Common myeloid progenitor, CD34-positive (primary cell): ENCODE measurements at regions not wholly inside any gene's neighbourhood (a gene's known extent, or its start where the extent isn't known, plus 50 kb on each side); places are given as distances from the start of the nearest gene placed in this dataset.
"Not testable (repeated sequence)": the region's sequence is repeated elsewhere in the genome, so short reads cannot be mapped to it uniquely, and the experiment has no call there.

Source experiments
- CTCF ChIA-PET: fragments of 350-600 bp; sonication (Branson Sonifier 250); formaldehyde crosslinking; loops from one replicate; lab custom pipeline; 2021; ENCODE audit warnings: antibody characterized with exemption; lab: Charles Lee
- POLR2A ChIA-PET: fragments of 350-600 bp; sonication (Branson Sonifier 250); formaldehyde crosslinking; loops from one replicate; lab custom pipeline; 2021; ENCODE audit warnings: antibody characterized with exemption; lab: Charles Lee
- DNase-seq, 3 donors: peaks; one replicate each; pipeline versions ENCODE4 v3.0.0 to v3.0.0-alpha.2; 2013
- H3K27ac ChIP-seq, 2 experiments: 1 replicate in 1 of 2; 2 replicates in 1 of 2; pipeline ENCODE4 v1.7.0; 2013; ENCODE audit warnings: inconsistent platforms in 2 of 2, low read length in 2 of 2, mild to moderate bottlenecking in 2 of 2, low read depth in 1 of 2, moderate library complexity in 1 of 2; ENCODE audit not compliant: severe bottlenecking in 2 of 2, insufficient read depth in 1 of 2, poor library complexity in 1 of 2
- H3K27me3 ChIP-seq, 5 experiments: replicated peaks in 2 of 5; 1 replicate in 3 of 5; 2 replicates in 2 of 5; pipeline versions ENCODE4 v1.6.1 to v1.7.0; 2013; ENCODE audit warnings: low read length in 4 of 5, mild to moderate bottlenecking in 2 of 5, moderate library complexity in 2 of 5, inconsistent platforms in 1 of 5; ENCODE audit not compliant: insufficient read depth in 5 of 5, control insufficient read depth in 4 of 5
- H3K36me3 ChIP-seq, 4 experiments: 1 replicate in 2 of 4; 2 replicates in 2 of 4; pipeline versions ENCODE4 v1.6.1 to v1.7.0; 2013; ENCODE audit warnings: low read length in 3 of 4, control low read depth in 1 of 4, mild to moderate bottlenecking in 1 of 4; ENCODE audit not compliant: control insufficient read depth in 4 of 4, insufficient read depth in 4 of 4
- H3K4me1 ChIP-seq, 4 experiments: 1 replicate in 3 of 4; 2 replicates in 1 of 4; pipeline versions ENCODE4 v1.6.1 to v1.7.1; 2013; ENCODE audit warnings: low read length in 3 of 4, mild to moderate bottlenecking in 3 of 4, control low read depth in 1 of 4, inconsistent platforms in 1 of 4, moderate library complexity in 1 of 4; ENCODE audit not compliant: control insufficient read depth in 4 of 4, insufficient read depth in 4 of 4; ENCODE audit errors: control extremely low read depth in 1 of 4
- H3K4me3 ChIP-seq, 7 experiments: 1 replicate in 4 of 7; 2 replicates in 3 of 7; pipeline versions ENCODE4 v1.5.1 to v1.7.0; 2013; ENCODE audit warnings: mild to moderate bottlenecking in 7 of 7, low read length in 6 of 7, moderate library complexity in 6 of 7, inconsistent platforms in 2 of 7, low read depth in 2 of 7, control low read depth in 1 of 7; ENCODE audit not compliant: insufficient read depth in 4 of 7, control insufficient read depth in 1 of 7; ENCODE audit errors: extremely low read depth in 1 of 7
- H3K9me3 ChIP-seq, 5 experiments: 1 replicate in 4 of 5; 2 replicates in 1 of 5; pipeline versions ENCODE4 v1.6.1 to v1.7.1; 2013; ENCODE audit warnings: low read length in 4 of 5, mild to moderate bottlenecking in 2 of 5, inconsistent platforms in 1 of 5, low read depth in 1 of 5, moderate library complexity in 1 of 5; ENCODE audit not compliant: control insufficient read depth in 4 of 5, insufficient read depth in 2 of 5; ENCODE audit errors: control extremely low read depth in 1 of 5
- WGBS: methylation state at CpG from one replicate; pipeline ENCODE4 v1.1.5; 2013; ENCODE audit not compliant: insufficient coverage; 5-methylcytosine and 5-hydroxymethylcytosine counted together

GRCh38 chr4:69344786-69345185 is 64.5 kb downstream of the UGT2B28 start:
- CTCF ChIA-PET = not testable (repeated sequence)

DNA sequence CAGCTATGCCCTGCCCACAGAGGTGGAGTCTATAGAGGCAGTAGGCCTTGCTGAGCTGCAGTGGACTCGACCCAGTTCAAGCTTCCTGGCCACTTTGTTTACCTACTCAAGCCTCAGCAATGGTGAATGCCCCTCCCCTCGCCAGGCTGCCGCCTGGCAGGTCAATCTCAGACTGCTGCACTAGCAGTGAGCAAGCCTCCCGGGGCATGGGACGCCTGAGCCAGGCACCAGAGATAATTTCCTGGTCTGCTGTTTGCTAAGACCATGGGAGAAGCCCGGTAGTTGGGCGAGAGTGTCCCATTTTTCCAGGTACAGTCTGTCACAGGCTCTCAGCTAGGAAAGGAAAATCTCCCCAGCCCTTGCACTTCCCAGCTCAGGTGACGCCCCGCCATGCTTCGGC is 68.5 kb downstream of the UGT2B28 start:
- H3K36me3 ChIP-seq, CTCF ChIA-PET, POLR2A ChIA-PET, H3K4me3 ChIP-seq, H3K27ac ChIP-seq, H3K4me1 ChIP-seq, DNase-seq, H3K9me3 ChIP-seq, H3K27me3 ChIP-seq: not testable (repeated sequence)
- 86% methylated on average over 10 of the region's 10 CpGs for WGBS

More at GRCh38 chr4:69344786-69345185, 64.5 kb downstream of the UGT2B28 start:
- H3K4me3 ChIP-seq, POLR2A ChIA-PET, H3K36me3 ChIP-seq, H3K9me3 ChIP-seq, DNase-seq, H3K4me1 ChIP-seq, H3K27me3 ChIP-seq, H3K27ac ChIP-seq: not testable (repeated sequence)
- WGBS = no CpG with 5 or more reads among the region's 3 CpGs

GRCh38 chr4:69360271-69360670 is 80.0 kb downstream of the UGT2B28 start:
- Histone ChIP-seq H3K36me3 (no peaks in the 10 kb centered on the region), H3K4me1 (no peaks in the 10 kb centered on the region), H3K4me3 (no peak overlapping the region), H3K27ac (no peak overlapping the region), H3K27me3 (no peaks in the 10 kb centered on the region), H3K9me3 (no peaks in the 10 kb centered on the region)
- no peak for DNase-seq
- POLR2A ChIA-PET = no interaction called here
- WGBS = no CpG with 5 or more reads among the region's 1 CpG
- CTCF ChIA-PET = no interaction called here

GRCh38 chr4:69360768-69361167 is 80.5 kb downstream of the UGT2B28 start:
- H3K36me3 ChIP-seq, H3K4me3 ChIP-seq, POLR2A ChIA-PET, DNase-seq, H3K27ac ChIP-seq, CTCF ChIA-PET, H3K27me3 ChIP-seq, H3K4me1 ChIP-seq, H3K9me3 ChIP-seq: not testable (repeated sequence)

DNA sequence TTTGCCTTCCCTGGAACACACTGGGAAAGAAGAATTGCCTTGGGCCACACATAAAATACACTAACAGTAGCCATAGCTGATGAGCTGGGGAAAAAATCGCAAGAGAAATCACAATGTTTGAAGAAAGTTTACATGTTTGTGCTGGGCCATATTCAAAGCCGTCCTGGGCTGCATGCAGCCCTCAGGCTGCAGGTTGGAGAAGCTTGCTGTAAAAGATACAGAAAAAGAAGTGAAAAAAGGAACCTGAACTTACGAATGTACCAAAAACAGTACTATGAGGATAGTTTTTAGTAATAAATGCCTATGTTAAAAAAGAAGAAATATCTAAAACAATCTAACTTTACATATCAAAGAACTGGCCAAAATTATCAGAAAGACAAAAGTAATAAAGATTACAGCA is 82.1 kb downstream of the UGT2B28 start:
- Histone ChIP-seq H3K9me3 (no peaks in the 10 kb centered on the region), H3K4me1 (no peaks in the 10 kb centered on the region), H3K27ac (no peak overlapping the region), H3K27me3 (no peaks in the 10 kb centered on the region), H3K36me3 (no peaks in the 10 kb centered on the region), H3K4me3 (no peak overlapping the region)
- ChIA-PET POLR2A (no interaction called here), CTCF (no interaction called here)
- WGBS = 93% methylated on average over 2 of the region's 3 CpGs
- no peak for DNase-seq

DNA sequence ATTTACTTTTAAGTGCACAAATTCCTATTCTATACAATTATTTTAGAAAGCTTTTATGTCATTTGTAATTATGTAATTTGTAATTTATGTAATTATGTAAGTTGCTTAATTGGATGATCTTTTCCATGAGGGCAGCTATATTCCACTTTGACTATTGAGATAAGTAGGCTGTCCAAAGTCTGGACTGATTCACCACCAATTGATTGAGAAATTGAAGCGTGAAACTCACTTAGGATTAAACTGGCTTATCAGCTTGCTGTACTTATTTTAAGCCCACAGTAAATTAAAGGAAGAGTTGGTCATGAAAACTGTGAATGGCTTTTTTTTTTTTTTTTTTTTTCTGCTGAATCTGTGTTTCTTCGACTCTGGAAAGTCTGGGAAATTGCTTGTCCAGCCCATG is 87.4 kb downstream of the UGT2B28 start:
- no CpG with 5 or more reads among the region's 2 CpGs for WGBS
- H3K27ac ChIP-seq, H3K4me3 ChIP-seq, H3K9me3 ChIP-seq, CTCF ChIA-PET, H3K4me1 ChIP-seq, H3K27me3 ChIP-seq, POLR2A ChIA-PET, H3K36me3 ChIP-seq, DNase-seq: not testable (repeated sequence)

DNA sequence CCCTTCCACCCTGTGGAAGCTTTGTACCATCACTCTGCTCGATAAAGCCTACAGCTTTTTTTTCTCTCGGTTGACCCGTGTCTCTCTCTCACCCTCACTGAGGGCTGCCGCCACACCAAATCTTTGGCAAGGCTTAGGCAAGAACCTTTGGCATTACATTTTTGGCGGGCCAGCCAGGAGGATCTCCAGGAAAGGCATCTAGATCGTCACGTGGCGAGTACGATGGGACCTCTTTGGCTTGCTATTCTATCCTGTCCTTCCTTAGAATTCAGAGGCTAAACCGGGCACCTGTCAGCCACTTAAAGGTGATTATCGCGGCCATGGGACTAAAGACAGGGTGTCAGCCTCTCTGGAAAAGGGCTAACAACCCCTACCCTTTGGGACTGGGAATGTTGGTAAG is 96.2 kb downstream of the UGT2B28 start:
- 96% methylated on average over 12 of the region's 12 CpGs for WGBS
- DNase-seq = no peak
- Histone ChIP-seq H3K27ac (no peak overlapping the region), H3K4me1 (no peaks in the 10 kb centered on the region), H3K27me3 (no peaks in the 10 kb centered on the region), H3K9me3 (no peaks in the 10 kb centered on the region), H3K4me3 (no peak overlapping the region), H3K36me3 (no peaks in the 10 kb centered on the region)
- ChIA-PET CTCF (interaction anchor here (0.8 kb wide), 1 partner anchor 218 kb away, joined by 3 read pairs; no protein-coding TSS in a partner anchor), POLR2A (no interaction called here)
